ENCODE measurements at regions not wholly inside any gene's neighbourhood (a gene's known extent, or its start where the extent isn't known, plus 50 kb on each side); places are given as distances from the start of the nearest gene placed in this dataset.

- TF ChIP-seq CTCF (conservative IDR thresholded peaks at IDR 0.05) (no peak), ZFX (IDR thresholded peaks at IDR 0.05) (no peak)
These were observed 213.7 kb upstream of the PPARGC1A start for GRCh38 chr4:24103434-24104157.
